ENCODE measurements at regions not wholly inside any gene's neighbourhood (a gene's known extent, or its start where the extent isn't known, plus 50 kb on each side); places are given as distances from the start of the nearest gene placed in this dataset.

GRCh38 chr5:166428264-166428803, 1863.1 kb upstream of the WWC1 start:
- no peak for DNase-seq (ENCODE audit: low read depth, low spot score)

- no peak for DNase-seq (ENCODE audit: low read depth, low spot score)
Measured at GRCh38 chr5:166430491-166431319, 1860.7 kb upstream of the WWC1 start.

GRCh38 chr5:166431456-166431855, 1860.0 kb upstream of the WWC1 start:
- DNase-seq (ENCODE audit: low read depth, low spot score), result no peak

DNA sequence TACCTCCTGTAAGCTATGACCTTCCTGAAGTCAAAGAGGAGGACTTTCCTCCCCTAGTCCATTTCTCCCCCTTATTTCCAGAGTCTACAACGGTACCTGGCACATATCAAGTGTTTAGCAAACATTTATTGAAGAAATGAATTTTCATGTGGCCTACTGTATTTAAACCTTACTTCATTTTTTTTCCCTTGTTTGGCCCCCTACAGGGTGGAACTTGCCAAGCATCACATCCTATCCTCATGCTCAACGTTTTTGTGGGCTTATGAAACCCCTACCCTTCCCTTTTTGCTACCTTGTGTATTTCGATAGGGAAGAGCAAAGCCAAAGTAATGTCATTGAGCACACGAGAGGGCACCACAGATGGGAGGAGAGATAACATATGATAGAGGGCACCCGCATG, 1857.8 kb upstream of the WWC1 start:
- no peak for DNase-seq (ENCODE audit: low read depth, low spot score)

DNA sequence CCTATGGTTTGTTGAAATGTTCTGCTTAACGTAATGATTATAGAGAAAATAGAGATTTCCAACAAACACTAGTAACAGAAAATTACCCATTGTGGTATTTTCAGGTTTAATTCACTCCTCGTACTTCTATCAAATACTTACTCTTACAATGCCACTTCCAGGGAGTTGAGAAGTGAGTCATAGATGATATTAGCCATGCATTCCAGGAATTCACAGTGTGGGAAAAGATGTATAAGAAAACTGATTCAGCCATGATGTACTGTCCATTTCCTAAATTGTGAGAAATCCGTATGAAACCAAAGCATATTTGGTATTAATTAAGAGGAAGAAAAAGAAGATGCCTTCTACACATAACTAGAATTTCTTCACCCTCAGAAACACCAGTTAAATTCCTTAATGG, 1854.6 kb upstream of the WWC1 start:
- no peak for DNase-seq (ENCODE audit: low read depth, low spot score)

- no peak for DNase-seq (ENCODE audit: low read depth, low spot score)
Measured at GRCh38 chr5:166486348-166486747, 1805.1 kb upstream of the WWC1 start.

DNA sequence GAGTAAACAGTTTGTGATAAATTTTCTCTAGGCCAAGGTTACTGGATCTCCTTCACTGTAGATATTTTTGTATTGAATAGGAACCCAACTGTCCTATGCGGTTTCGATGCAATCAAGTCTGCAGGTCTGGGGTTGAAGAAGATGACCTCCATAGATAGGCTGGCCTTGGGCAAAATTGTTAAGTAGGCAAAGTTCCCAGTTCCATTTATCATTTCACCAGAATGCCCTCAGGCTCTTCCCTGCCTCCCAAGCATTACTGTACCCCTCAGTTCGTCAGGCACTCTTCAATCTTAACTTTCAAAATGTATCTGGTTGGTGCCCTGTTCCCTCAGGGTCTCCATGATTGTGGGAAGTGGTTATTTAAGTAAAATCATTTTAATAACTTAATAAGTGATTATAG, 1802.9 kb upstream of the WWC1 start:
- DNase-seq (ENCODE audit: low read depth, low spot score), result no peak

DNA sequence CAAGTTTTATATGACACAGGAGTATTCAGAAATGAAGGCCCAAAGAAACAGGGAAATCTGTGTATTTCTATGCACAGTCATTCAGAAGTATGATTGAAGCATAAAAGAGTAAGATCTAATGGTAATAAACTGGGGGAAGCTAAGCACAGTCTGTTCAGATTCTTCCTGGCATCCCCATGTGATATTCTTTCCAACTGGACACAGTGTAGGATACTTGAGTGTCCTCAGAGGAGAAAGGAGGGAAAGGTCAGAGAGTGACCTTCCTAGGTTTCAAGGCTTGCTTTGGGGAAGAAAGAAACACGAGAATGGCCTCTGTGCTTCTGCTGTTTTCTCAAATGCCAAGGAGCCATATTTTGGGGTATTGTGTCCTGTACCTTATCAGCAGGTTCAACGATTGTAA, 1798.4 kb upstream of the WWC1 start:
- no peak for DNase-seq (ENCODE audit: low read depth, low spot score)

- no peak for DNase-seq (ENCODE audit: low read depth, low spot score)
Measured at GRCh38 chr5:166493612-166494011, 1797.8 kb upstream of the WWC1 start.

- no peak for DNase-seq (ENCODE audit: low read depth, low spot score)
Measured at GRCh38 chr5:166497496-166498104, 1793.8 kb upstream of the WWC1 start.

- no peak for DNase-seq (ENCODE audit: low read depth, low spot score)
Measured at GRCh38 chr5:166499447-166500240, 1791.8 kb upstream of the WWC1 start.

DNA sequence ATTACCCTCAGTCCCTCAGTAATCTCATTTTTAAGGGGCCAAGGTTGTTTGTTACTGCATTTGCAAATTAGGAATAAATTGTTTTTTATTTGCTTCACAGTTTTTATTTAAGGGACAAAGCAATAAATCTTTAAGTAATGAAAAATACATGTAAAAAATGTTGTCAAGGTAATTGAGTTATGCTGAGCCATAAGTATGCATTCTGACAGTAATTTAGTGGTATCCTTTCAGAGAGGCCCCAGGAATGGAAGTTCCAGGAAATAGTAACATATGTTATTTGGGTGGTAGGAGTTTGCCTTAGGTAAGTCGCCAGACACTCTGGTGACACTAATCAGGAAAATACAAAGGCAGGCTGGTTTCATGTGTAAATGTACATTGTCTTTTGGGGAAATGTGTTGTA, 1787.9 kb upstream of the WWC1 start:
- no peak for DNase-seq (ENCODE audit: low read depth, low spot score)

- no peak for DNase-seq (ENCODE audit: low read depth, low spot score)
Measured at GRCh38 chr5:166505067-166505466, 1786.4 kb upstream of the WWC1 start.

- no peak for DNase-seq (ENCODE audit: low read depth, low spot score)
Measured at GRCh38 chr5:166505544-166505943, 1785.9 kb upstream of the WWC1 start.

- DNase-seq (ENCODE audit: low read depth, low spot score), result no peak
Measured at GRCh38 chr5:166507810-166508425, 1783.5 kb upstream of the WWC1 start.

- no peak for DNase-seq (ENCODE audit: low read depth, low spot score)
Measured at GRCh38 chr5:166509085-166509484, 1782.4 kb upstream of the WWC1 start.

GRCh38 chr5:166517976-166518375, 1773.5 kb upstream of the WWC1 start:
- DNase-seq (ENCODE audit: low read depth, low spot score), result no peak

DNA sequence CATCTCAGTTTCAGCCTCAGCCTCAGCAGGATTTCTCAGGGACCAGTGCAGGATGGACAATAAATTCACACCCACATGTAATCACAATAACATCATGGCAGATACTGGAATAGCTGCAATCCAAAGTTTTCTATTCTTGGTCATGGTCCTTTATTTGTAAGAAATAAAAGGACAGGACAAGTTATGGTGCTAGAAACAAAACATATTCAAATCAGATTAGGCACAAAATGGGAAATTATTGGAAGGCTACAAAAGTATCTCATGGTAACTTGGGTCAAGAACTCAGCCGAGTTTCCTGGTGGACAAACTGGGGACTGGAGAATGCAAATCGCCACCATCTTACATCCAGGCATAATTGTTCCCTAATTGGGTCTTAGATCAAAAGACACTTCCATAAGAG, 1768.2 kb upstream of the WWC1 start:
- no peak for DNase-seq (ENCODE audit: low read depth, low spot score)

GRCh38 chr5:166529200-166529599, 1762.2 kb upstream of the WWC1 start:
- DNase-seq (ENCODE audit: low read depth, low spot score), result no peak

DNA sequence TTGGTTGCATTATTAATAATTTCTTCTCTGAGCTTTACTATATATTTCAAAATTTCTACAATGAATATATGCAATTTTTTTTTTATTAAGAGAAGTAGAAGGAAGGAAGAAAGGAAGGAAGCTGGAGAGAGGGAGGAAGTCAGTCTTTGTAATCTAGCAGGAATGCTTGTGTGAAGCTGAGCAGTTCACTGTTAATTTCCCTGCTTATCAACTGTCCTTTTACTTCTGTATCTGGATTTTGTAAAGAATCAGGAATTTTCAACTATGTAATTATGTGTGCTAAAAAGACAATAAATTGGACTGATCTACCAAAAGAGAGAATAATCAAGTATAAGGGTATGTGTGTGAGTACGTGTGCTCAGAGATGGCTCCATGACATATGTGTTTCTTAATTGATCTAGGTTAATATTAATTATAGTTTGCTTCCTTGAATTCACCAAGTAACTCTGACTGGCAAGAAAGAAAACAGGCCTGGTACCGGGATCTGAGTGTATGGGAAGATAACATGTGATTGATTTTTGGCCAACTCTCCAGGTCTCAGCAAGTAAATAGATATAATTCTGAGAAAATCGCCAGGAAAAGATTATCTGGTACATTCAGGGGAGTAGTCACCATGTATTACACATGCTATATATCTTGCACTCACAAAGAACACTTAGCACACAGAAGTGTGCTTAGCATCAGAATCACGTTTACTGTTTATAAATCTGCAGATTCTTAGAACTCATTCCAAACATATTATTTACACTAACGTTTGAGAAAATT, 1758.8 kb upstream of the WWC1 start:
- DNase-seq (ENCODE audit: low read depth, low spot score), result no peak

DNA sequence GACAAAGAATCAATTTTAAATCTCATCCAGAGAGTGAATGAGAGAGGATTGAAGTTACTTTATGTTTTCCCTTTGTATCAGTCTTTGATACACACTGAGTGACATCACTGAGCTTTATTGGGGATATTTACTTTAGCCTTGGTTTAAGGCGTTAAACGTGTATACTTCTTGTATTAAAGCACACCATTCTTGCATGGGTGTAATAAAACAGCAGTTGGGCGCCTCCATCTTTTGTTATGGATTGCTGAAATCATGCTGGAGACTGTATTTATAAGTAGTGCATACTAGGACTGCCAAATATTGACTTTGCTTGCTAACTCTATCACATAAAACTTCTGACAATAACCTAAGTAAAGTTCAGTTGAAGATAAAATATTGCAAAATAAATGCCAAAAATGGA, 1755.8 kb upstream of the WWC1 start:
- DNase-seq (ENCODE audit: low read depth, low spot score), result no peak

Measured in pulmonary artery endothelial cell (primary cell).